GM21390 (cell line): ENCODE measurements at regions not wholly inside any gene's neighbourhood (a gene's known extent, or its start where the extent isn't known, plus 50 kb on each side); places are given as distances from the start of the nearest gene placed in this dataset.
"Not testable (repeated sequence)": the region's sequence is repeated elsewhere in the genome, so short reads cannot be mapped to it uniquely, and the experiment has no call there.

ENCODE experiments used
- ATAC-seq: cut with Tn5 transposase; IDR thresholded peaks from one replicate; pipeline ENCODE4 v1.9.1; 2021; ENCODE audit not compliant: unreplicated experiment

DNA sequence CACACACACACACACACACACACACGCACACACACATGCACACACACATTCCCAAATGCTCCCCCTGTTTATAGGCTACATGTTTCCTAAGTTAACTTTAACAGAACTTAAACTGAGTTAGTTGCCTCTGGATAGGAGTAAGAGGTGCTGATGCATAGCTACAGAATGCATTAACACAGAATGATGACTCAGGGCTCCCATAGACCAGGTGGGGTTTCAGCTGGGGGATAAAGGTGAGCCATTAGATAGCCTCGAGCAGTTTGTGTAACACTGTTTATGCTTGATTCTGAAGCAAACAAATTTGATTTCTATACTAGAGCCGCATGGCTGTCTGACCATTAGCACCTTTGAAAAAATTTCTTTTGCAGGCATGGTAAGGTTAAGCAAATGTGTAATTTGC, 741.0 kb downstream of the PLCL1 start:
- ATAC-seq, result no peak

DNA sequence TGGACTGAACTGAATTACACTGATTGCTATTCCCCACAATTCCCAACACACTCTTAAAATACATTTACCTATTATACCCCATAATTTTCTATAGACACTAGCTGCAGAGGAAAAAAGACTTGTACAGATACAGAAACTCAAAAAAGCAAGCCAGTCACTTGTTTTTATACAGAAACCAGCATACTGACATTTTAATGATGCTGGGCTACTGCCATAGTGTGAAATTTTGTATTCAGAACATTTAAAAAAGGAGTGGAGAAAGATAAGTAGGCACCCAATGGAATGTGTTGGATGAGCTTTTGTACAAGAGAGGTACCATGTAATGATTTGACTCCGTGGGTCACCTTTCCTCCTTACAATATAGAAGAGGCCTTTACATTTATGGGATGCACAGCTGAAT, 740.1 kb downstream of the PLCL1 start:
- ATAC-seq, result no peak

DNA sequence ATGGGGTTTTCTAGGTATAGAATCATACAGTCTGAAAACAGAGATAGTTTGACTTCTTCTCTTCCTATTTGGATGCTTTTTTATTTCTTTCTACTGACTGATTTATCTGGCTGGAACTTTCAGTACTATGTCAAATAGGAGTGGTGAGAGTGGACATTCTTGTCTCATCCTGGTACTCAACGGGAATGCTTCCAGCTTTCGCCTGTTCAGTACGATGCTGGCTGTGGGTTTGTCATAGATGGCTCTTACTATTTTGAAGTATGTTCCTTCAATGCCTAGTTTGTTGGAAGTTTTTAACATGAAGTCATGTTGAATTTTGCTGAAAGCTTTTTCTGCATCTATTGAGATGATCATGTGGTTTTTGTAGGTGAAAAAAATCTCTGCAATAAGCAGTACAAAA, 730.4 kb downstream of the PLCL1 start:
- ATAC-seq, result no peak

DNA sequence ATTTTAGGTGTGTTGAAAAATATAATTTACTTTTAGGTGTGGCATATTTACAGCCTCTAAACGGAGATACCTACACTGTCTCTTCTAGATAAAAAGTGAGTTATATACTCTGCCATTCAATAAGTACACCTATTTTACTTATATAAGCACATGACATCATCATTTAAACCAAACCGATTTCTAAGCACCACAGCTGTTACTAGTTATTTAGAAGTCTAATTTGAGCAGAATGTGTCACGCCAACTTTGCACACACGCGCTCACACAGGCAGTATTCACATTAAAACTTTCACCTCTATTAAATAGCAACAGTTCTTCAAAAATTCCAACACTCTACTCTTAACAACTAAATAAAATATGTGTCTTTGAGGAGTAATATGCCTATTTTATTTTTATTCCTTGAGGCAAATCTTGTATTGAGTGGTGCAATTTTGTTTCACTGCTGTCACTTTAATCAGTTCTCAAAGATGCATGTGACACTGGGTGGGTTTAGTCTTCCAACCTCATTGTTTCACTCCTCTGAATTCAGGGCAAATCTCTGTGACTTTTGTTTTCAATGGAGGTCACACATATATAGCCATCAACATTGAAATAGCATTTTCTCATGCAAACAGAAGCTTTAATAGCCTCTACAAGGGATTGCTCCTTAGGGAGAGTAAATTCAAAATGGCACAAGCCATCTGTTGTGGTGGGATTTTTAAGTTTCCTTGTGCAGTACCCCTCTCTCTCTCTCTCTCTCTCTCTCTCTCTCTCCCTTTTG, 721.0 kb downstream of the PLCL1 start:
- no peak for ATAC-seq

DNA sequence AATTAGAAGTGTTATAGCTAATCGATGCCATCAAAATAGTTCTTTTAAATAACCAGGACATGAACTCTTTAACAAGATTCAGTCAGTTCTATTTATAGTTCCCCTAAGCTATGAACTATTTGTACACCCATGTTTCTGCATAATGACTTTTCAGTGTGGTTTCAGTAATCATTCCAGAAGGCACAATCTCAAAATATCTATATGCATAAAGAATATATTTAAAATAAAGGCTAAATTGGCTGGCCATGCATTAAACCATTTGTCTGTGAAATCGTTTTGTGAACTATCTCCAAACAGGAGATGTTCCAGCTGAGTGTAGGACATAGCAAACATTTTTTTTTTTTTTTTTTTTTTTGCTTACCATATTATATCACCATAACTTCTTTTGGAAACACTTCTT, 719.3 kb downstream of the PLCL1 start:
- no peak for ATAC-seq

DNA sequence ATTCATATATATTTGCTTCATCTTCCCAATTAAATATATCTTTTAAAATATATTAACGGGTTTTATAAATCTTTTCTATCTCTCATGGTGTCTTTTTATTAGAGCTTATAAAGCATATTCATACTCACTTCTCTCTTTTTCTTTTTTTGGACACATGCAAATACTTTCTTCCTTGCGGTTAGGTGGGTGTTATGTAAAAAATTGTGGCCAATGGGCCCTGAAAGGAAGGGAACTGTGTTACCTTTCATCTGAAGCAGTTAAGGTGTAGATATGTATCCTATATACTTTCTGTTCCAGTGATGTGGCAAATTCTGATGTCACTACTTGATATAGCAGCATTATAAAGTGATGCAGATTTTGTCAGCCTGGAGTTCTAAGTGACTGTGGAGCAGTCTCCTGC, 714.5 kb downstream of the PLCL1 start:
- no peak for ATAC-seq

DNA sequence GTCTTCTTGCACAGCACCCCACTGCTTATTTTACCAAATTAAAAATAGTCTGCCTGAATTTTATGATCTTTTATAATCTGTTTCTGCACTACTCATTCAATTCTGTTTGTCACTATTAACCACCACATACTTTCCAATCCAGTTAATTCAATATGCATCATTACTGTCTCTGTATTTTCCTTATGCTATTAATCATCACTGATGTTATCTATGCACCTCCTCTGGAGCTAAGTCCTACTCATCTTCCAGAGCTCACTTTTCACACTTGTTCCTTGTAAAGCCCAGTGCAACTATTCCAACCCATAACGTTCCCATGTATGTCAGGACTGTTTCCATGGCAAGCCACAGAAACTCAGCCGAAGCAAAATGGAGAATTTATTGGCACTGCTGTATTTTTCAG, 713.6 kb downstream of the PLCL1 start:
- no peak for ATAC-seq

DNA sequence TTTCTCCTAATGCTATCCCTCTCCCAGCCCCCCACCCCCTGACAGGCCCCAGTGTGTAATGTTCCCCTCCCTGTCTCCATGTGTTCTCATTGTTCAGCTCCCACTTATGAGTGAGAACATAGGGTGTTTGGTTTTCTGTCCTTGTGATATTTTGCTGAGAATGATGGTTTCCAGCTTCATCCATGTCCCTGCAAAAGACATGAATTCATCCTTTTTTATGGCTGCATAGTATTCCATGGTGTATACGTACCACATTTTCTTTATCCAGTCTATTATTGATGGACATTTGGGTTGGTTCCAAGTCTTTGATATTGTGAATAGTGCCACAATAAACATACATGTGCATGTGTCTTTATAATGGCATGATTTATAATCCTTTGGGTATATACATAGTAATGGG, 704.2 kb downstream of the PLCL1 start:
- ATAC-seq, result not testable (repeated sequence)

DNA sequence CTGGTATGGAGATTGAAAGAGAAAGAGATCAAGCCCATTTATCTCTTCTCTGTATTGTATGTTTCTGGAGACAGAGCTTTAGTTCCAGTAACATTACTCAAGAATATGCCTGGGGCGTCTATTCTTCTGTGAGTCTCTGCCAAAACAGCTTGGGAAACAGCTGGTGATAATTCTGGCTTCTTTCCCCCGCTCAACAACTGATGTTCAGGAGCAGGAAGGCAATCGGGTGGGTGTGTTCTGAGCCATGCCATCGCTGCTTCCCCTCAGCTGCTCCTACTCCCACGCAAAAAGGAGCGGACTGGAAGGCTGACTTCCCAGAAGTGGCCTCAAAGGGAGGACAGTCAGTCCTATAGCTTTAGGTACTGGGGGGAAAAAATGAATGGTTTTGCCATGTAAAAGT, 695.1 kb downstream of the PLCL1 start:
- ATAC-seq, result no peak

DNA sequence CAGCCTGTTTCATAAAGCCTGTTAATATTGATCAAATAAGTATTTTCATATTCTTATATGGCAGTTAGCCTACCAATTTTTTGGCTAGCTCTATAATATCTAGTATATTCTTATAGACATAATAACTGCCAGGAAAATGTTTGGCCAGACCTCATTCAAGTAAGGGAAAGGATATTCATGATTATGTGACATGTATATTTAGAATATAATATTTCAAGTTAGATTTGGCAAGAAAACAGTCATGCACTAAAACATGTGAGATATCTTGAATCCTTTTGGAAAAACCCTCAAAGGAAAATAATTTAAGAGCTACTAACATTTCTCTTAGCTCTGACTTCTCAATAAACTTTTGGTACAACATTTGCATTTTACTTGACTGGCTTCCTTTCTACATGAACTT, 694.1 kb downstream of the PLCL1 start:
- no peak for ATAC-seq

DNA sequence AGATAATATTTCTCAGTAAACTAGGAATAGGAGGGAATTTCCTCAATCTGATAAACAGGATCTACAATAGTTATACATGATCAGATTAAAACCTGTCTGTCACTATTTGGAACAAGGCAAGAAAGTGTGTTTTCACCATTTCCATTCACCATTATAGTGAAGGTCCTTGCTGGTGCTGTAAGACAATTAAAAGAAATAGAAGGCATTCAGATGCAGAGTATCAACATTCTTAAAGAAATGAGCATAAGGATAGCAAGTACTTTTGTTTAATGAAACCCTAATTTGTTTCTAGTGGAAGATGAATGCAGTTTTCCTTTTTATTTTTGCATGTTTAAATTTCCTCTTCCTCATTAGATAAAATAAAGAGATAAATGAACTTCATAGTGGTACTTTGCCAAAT, 693.7 kb downstream of the PLCL1 start:
- no peak for ATAC-seq

DNA sequence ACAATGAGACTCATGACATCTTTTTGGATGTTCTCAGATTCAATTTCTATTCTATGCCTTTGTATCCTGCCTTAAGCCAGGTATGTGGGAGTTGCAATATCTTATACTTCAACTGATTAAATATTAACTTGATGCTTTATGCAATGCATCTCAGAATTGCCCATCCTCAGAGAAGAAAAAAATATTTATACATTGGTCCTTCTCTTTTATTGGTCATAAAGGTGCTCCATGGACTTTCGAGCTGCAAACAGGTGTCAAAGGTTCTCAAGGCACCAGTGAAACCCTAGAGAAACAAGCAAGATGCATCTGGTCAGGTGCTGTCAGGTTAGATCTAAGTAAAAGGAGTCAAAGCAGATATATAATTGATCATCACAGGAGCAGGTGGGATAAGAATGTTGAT, 690.5 kb downstream of the PLCL1 start:
- ATAC-seq, result no peak

DNA sequence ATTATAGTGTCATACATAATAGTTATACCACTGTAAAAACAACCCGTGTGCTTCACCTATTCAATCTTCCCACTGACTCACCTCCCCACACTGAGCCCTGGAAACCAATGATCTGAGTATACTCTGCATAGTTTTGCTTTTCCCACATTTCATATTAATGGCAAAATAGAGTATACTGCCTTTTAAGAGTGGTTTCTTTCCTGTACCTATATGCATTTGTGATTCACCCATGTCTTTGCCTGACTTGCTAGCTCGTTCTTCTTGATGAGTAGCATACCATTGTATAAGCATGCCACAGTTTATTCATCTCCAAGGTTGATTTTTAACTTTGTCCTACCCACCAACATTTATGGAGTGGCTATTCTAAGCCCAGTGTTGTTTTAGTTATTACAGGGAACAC, 686.4 kb downstream of the PLCL1 start:
- ATAC-seq, result no peak

DNA sequence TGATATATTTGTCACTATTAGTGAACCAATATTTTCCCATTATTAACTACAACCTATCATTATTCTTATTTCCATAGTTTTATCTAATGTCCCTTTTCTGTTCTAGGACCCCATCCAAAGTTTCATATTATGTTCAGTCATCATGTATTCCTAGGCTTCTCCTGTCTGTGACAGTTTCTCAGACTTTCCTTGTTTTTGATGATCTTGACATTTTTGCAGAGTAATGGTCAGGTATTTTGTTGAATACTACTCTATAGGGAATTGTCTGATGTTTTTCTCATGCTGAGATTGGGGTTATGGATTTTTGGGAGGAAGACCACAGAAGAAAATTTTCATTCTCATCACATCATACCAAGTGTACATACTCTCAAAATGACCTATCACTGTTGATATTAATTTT, 684.6 kb downstream of the PLCL1 start:
- no peak for ATAC-seq

DNA sequence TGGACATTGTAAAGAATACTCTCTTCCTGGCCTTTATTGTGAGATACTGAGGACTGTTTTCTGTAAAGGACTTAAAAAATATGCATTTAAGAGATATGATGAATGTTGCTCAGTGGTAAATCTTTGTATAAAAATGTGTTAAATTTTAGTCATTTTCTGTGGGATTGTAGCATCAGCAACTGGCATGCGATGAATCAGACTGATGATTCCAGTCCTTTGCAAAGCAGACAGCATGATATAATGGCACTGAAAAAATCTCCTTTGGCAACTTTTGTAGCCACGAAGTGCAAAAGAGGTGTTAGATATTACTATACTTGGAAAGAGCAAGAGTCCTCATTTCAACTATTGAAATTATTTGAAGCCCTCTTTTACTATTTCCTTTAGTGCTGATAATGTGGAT, 678.7 kb downstream of the PLCL1 start:
- ATAC-seq, result no peak

DNA sequence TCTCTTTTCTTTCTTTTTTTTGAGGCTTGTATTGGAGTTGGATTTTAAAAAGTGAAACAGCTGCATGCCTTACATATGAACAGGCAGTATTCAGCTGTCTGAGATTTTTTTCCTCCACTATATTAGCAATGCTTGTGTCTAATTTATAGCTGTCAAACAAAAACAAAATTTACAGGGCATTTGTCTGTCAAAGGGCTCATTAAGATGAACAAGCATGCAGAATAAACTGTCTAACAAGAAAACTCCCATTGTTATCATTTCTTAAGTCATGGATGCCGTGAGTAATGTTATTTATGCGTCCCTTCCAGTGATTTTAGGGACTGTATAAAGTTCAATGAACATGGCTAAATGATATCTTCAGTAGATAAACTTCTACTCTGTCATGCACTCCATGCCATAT, 674.7 kb downstream of the PLCL1 start:
- no peak for ATAC-seq

DNA sequence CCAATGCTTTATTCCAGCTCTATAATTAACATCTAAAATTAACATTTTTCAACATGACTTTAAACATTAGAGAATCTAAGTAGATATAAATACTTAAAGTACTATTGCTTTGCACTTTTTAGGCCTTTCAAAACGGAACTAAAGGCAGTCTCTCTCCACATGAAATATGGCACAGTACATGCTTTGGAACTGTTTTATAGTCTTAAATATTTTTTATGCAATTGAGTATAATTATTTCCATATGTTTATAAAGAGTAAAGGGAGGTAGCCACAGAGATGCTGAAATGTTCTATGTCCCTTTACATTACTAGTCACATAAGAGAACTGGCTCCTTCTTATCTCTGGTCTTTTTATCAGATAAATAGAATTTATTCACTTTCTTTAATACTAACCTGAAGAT, 674.0 kb downstream of the PLCL1 start:
- ATAC-seq, result no peak

DNA sequence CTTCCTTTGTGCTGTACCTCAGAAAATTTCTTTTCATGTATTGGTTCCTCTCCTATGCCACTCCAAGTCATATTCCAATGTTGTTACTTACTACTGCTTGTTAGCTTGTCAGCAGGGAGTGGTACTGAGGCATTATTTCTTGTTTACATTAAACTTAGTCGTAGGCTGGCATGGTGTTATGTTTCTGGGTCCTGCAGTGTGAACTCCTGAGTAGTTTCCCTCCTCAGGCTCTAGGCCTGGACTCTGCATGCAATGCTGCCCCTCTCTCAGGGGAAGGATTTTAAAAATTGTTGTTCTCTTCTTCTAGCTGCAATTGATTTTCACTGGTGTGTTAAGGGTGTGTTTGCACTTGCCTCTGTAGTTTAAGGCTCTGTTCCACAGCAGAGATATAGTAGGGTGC, 671.6 kb downstream of the PLCL1 start:
- ATAC-seq, result no peak

DNA sequence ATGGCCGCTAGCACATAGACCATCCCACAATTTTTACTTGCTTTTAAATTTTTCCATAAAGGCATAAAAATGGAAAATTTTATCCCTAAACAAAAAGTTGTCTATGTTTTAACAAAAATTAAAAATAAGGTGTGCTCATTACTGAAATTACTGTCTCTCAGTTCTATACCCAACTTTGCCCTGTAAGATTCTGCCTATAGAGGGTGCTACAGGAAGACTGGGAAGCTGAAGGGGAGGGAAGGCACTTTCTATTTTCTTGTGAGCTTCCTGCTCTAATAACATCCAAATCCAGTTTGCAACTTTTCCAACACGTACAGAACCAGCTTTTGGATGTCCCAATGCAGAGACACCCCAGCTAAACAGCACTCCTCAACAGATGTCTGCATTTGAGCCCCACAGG, 666.9 kb downstream of the PLCL1 start:
- ATAC-seq, result no peak

DNA sequence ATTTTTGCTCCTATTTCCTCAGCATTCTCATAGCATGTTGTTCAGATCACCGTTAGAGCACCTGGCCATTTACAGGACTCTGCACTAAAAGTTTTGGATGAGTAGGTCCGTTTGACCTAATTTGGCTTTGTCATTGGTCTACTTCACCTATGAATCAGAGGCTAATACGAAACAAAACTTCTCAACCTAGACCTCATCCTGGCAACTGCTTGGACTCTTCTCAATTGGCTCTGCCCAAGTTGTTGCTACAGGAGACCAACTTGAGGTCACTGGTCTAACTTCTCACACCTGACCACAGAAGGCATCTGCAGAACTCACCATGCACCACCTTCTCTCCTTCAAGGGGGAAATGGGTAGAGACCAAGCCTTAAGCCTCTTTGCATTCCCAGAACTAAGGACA, 663.7 kb downstream of the PLCL1 start:
- no peak for ATAC-seq

DNA sequence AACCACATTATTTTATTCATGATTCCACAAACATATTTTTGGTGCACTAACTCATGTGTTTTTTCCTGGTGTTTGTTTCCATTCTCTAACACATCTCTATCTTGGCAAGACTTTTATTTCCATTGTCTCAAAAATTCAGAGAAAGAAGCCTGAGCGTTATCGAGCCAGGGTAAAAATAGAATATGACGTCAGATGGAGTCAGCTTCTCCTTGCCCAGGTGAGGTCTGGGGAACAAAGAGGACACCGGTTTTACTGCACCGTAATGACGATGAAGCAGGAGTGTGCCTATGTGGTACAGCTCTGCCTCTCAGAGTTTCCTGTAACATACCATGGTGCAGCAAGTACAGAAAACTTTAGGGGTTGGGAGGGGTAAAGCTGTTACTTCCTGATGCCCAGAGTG, 661.6 kb downstream of the PLCL1 start:
- ATAC-seq, result no peak

DNA sequence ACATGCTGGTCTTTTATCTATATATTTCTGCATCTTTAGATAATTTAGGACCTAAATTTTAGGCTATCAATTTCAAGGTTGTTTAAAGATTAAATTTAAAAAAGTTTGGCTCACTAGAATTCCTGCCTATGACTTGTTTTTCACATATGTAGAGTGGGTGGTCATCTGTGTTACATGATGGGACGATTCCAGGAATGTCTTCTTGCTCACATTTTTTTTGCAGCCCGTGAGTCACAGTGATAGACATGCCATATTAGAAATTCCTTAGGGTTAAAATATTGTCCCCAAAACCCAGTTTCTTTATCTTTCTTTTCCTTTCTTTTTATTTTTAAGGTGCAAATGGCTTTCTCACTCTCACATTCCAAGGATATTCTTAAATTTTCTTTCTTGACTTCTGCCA, 652.0 kb downstream of the PLCL1 start:
- ATAC-seq, result no peak

DNA sequence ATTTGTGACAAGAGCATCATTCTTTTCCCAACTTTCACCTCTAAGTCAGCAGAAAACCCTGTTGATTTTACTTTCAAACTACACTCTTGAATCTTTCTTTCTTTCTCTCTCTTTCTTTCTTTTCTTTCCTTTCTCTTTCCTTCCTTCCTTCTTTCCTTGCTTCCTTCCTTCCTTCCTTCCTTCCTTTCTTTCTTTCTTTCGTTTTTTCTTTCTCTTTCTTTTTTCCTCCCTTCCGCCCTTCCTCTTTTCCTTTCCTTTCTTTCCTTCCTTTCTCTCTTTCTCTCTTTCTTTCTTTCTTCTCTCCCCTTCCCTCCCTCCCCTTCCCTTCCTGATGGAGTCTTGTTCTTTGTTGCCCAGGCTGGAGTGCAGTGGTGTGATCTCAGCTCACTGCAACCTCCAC, 649.5 kb downstream of the PLCL1 start:
- no peak for ATAC-seq

DNA sequence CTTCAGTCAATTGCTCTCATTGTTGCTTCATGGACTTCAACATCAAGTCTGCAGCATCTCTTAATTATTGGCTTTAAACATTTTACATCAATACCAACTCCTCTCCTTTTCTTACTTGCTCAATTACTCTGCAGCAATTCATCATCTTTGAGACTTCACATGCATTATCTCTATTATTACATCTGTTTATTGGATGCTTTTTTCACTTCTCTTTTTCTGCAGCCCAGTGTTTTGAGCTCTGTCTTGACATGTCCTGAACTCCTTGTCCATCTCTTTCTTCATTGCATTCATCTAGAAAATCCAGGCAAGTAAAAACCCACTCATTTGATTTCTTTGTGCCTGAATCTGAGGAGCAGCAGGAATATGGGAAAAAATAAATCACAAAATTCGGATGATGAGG, 647.9 kb downstream of the PLCL1 start:
- peak; percentile 71 for ATAC-seq
